ENCODE measurements at regions not wholly inside any gene's neighbourhood (a gene's known extent, or its start where the extent isn't known, plus 50 kb on each side); places are given as distances from the start of the nearest gene placed in this dataset.
"Not testable (repeated sequence)": the region's sequence is repeated elsewhere in the genome, so short reads cannot be mapped to it uniquely, and the experiment has no call there.

GRCh38 chr10:4602764-4603491, 223.1 kb upstream of the AKR1E2 start:
- ChIA-PET CTCF (no interaction called here), POLR2A (no interaction called here)
- no TSS peak for BruUV-seq (replicated peaks)
- intact Hi-C loops (cut with micrococcal nuclease; ENCODE audit: unreplicated experiment) (no loop called here), in situ Hi-C loops (cut with HindIII; ENCODE audit: low pct_unique_long_range_greater_than_20kb, low sequenced_read_pairs) (no loop called here)
- no peak for TF ChIP-seq SIN3A (IDR thresholded peaks at IDR 0.05; ENCODE audit: borderline replicate concordance, insufficient read depth, low read depth, low read length)
- TF ChIP-seq CTCF (IDR thresholded peaks at IDR 0.05), result no peak
- no peak for TF ChIP-seq POLR2AphosphoS5 (IDR thresholded peaks at IDR 0.05; ENCODE audit: low read depth, low read length)
- TF ChIP-seq TCF7L2 (IDR thresholded peaks at IDR 0.05; ENCODE audit: low read depth, low read length), result no peak
- TF ChIP-seq REST (IDR thresholded peaks at IDR 0.05; ENCODE audit: insufficient read depth in 1 of 2, low read depth in 2 of 2, low read length in 1 of 2), result no peak
- H3K4me1 ChIP-seq (ENCODE audit: control insufficient read depth, insufficient read depth, low read length), result no peaks in the 10 kb centered on the region
- H3K27ac ChIP-seq (ENCODE audit: low read length), result peak overlapping the region; percentile 17; the same call in 1 of the 2 replicates
- no peaks in the 10 kb centered on the region for H3K27me3 ChIP-seq (ENCODE audit: control insufficient read depth, insufficient read depth, low read length)
- H3K36me3 ChIP-seq (ENCODE audit: control insufficient read depth, insufficient read depth, low read length), result no peaks in the 10 kb centered on the region
- H3K9me3 ChIP-seq (ENCODE audit: control insufficient read depth, insufficient read depth, low read depth, low read length), result peaks cover 19% of the 10 kb centered on the region; the same call in 1 of the 2 replicates
- ATAC-seq, result no peak
- H3K4me3 ChIP-seq (ENCODE audit: low read depth in 2 of 2, low read length in 2 of 2), result no peak overlapping the region
- DNase-seq (ENCODE audit: low read depth, low spot score), result no peak

- ChIA-PET POLR2A (no interaction called here), CTCF (no interaction called here)
- TF ChIP-seq SIN3A (IDR thresholded peaks at IDR 0.05; ENCODE audit: borderline replicate concordance, insufficient read depth, low read depth, low read length) (no peak), POLR2AphosphoS5 (IDR thresholded peaks at IDR 0.05; ENCODE audit: low read depth, low read length) (no peak), TCF7L2 (IDR thresholded peaks at IDR 0.05; ENCODE audit: low read depth, low read length) (no peak), CTCF (IDR thresholded peaks at IDR 0.05) (no peak), REST (IDR thresholded peaks at IDR 0.05; ENCODE audit: insufficient read depth in 1 of 2, low read depth in 2 of 2, low read length in 1 of 2) (no peak)
- no peak for DNase-seq (ENCODE audit: low read depth, low spot score)
- H3K36me3 ChIP-seq (ENCODE audit: control insufficient read depth, insufficient read depth, low read length), result no peaks in the 10 kb centered on the region
- no peak for ATAC-seq
- BruUV-seq (replicated peaks), result no TSS peak
- H3K27ac ChIP-seq (ENCODE audit: low read length), result no peak overlapping the region
- intact Hi-C loops (cut with micrococcal nuclease; ENCODE audit: unreplicated experiment) (no loop called here), in situ Hi-C loops (cut with HindIII; ENCODE audit: low pct_unique_long_range_greater_than_20kb, low sequenced_read_pairs) (no loop called here)
- peaks cover 16% of the 10 kb centered on the region; the same call in 1 of the 2 replicates for H3K9me3 ChIP-seq (ENCODE audit: control insufficient read depth, insufficient read depth, low read depth, low read length)
- H3K4me1 ChIP-seq (ENCODE audit: control insufficient read depth, insufficient read depth, low read length), result no peaks in the 10 kb centered on the region
- H3K27me3 ChIP-seq (ENCODE audit: control insufficient read depth, insufficient read depth, low read length), result no peaks in the 10 kb centered on the region
- H3K4me3 ChIP-seq (ENCODE audit: low read depth in 2 of 2, low read length in 2 of 2), result no peak overlapping the region
Measured at GRCh38 chr10:4599471-4599870, 226.5 kb upstream of the AKR1E2 start.

- intact Hi-C loops (cut with micrococcal nuclease; ENCODE audit: unreplicated experiment), result not testable (repeated sequence)
Measured at GRCh38 chr10:4597898-4598297, 228.1 kb upstream of the AKR1E2 start.

More at GRCh38 chr10:4597898-4598297, 228.1 kb upstream of the AKR1E2 start:
- H3K4me1 ChIP-seq (ENCODE audit: control insufficient read depth, insufficient read depth, low read length); H3K36me3 ChIP-seq (ENCODE audit: control insufficient read depth, insufficient read depth, low read length); in situ Hi-C loops (cut with HindIII; ENCODE audit: low pct_unique_long_range_greater_than_20kb, low sequenced_read_pairs); ATAC-seq; CTCF ChIA-PET; H3K27me3 ChIP-seq (ENCODE audit: control insufficient read depth, insufficient read depth, low read length); DNase-seq (ENCODE audit: low read depth, low spot score); H3K4me3 ChIP-seq (ENCODE audit: low read depth in 2 of 2, low read length in 2 of 2); POLR2A ChIA-PET; BruUV-seq (replicated peaks); H3K27ac ChIP-seq (ENCODE audit: low read length): not testable (repeated sequence)
- peaks cover 13% of the 10 kb centered on the region; the same call in 1 of the 2 replicates for H3K9me3 ChIP-seq (ENCODE audit: control insufficient read depth, insufficient read depth, low read depth, low read length)

Data from Panc1 (cell line).